OCI-LY7 (cell line): ENCODE measurements at regions not wholly inside any gene's neighbourhood (a gene's known extent, or its start where the extent isn't known, plus 50 kb on each side); places are given as distances from the start of the nearest gene placed in this dataset.

Experiments
- BruUV-seq: library from RNA; stranded (reverse); fragments of 400-500 nt; replicated peaks from 2 replicates; lab custom pipeline; 2021; lab: Mats Ljungman, UMichigan
- CTCF ChIA-PET: fragments of 300-600 bp; sonication (Branson Sonifier 250); formaldehyde crosslinking; loops from one replicate; lab custom pipeline; 2022; ENCODE audit warnings: antibody characterized with exemption; ENCODE audit not compliant: unreplicated experiment; lab: Charles Lee
- POLR2A ChIA-PET: fragments of 300-600 bp; sonication (Branson Sonifier 250); formaldehyde crosslinking; loops from one replicate; lab custom pipeline; 2022; ENCODE audit warnings: antibody characterized with exemption; lab: Charles Lee
- DNase-seq: peaks from one replicate; pipeline ENCODE4 v3.0.0-alpha.2; 2015; ENCODE audit warnings: low spot score
- H2AFZ ChIP-seq: fragments of 200-600 bp; sonication (generic), shearing (Covaris generic); 2 replicates; pipeline ENCODE4 v1.6.1; 2014; ENCODE audit warnings: mild to moderate bottlenecking, antibody characterized with exemption, low read length, moderate library complexity
- H3K27ac ChIP-seq: fragments of 200-600 bp; sonication (generic); 2 replicates; pipeline ENCODE4 v1.5.1; 2014; ENCODE audit warnings: mixed run types, low read depth, mild to moderate bottlenecking, moderate library complexity, low read length, inconsistent platforms; ENCODE audit not compliant: poor library complexity, severe bottlenecking
- H3K36me3 ChIP-seq: fragments of 200-600 bp; sonication (generic); 2 replicates; pipeline ENCODE4 v1.6.1; 2014; ENCODE audit warnings: mild to moderate bottlenecking, antibody characterized with exemption, low read length, moderate library complexity, mixed read lengths; ENCODE audit not compliant: insufficient read depth
- H3K4me1 ChIP-seq: fragments of 200-600 bp; sonication (generic); 2 replicates; pipeline ENCODE4 v1.5.1; 2014; ENCODE audit warnings: mild to moderate bottlenecking, low read length; ENCODE audit not compliant: insufficient read depth, poor library complexity, severe bottlenecking
- H3K4me2 ChIP-seq: fragments of 200-600 bp; sonication (generic); 2 replicates; pipeline ENCODE4 v1.6.1; 2014; ENCODE audit warnings: mild to moderate bottlenecking, low read length
- H3K4me3 ChIP-seq: fragments of 200-600 bp; sonication (generic); 2 replicates; pipeline ENCODE4 v1.5.1; 2014; ENCODE audit warnings: mild to moderate bottlenecking, low read depth, low read length; ENCODE audit not compliant: poor library complexity, severe bottlenecking
- H3K79me2 ChIP-seq: fragments of 200-600 bp; sonication (generic); 2 replicates; pipeline ENCODE4 v1.6.1; 2016; ENCODE audit warnings: low read depth, mild to moderate bottlenecking, low read length, moderate library complexity, mixed read lengths; ENCODE audit not compliant: insufficient read depth
- H3K9me2 ChIP-seq: fragments of 200-600 bp; sonication (generic); 2 replicates; pipeline ENCODE4 v1.6.1; 2016; ENCODE audit warnings: mild to moderate bottlenecking, low read length, mixed read lengths; ENCODE audit not compliant: insufficient read depth
- H3K9me3 ChIP-seq: fragments of 200-600 bp; sonication (generic); 2 replicates; pipeline ENCODE4 v1.6.1; 2014; ENCODE audit warnings: mild to moderate bottlenecking, mixed run types, low read length, mixed read lengths
- H4K20me1 ChIP-seq: fragments of 200-600 bp; sonication (generic); 2 replicates; pipeline ENCODE4 v1.6.1; 2014; ENCODE audit warnings: mild to moderate bottlenecking, antibody characterized with exemption, low read length, moderate library complexity, mixed read lengths; ENCODE audit not compliant: insufficient read depth
- EZH2phosphoT487 ChIP-seq: fragments of 200-600 bp; sonication (generic); IDR thresholded peaks from 2 replicates; pipeline ENCODE4 v1.6.1; 2018; ENCODE audit warnings: low read depth, borderline replicate concordance, mild to moderate bottlenecking, mixed run types, antibody characterized with exemption, low read length, moderate library complexity, mixed read lengths
- intact Hi-C: fragments of 100-400 bp; cut with micrococcal nuclease; formaldehyde crosslinking; loops from one replicate; pipeline ENCODE4 v1.10.0; 2022; ENCODE audit not compliant: unreplicated experiment
- TF ChIP-seq, protein P1 (sequence below): fragments of 200-600 bp; sonication (generic); conservative IDR thresholded peaks from 2 replicates; pipeline ENCODE4 v1.5.1; 2014; ENCODE audit warnings: mild to moderate bottlenecking, antibody characterized with exemption, low read length, moderate library complexity, mixed read lengths

GRCh38 chr11:64441127-64441526 is 82.2 kb downstream of the RPS6KA4 start:
- H4K20me1 ChIP-seq: no peaks in the 10 kb centered on the region
- H3K9me3 ChIP-seq: no peaks in the 10 kb centered on the region
- no peak for TF ChIP-seq EZH2phosphoT487
- TF ChIP-seq, protein P1, sequence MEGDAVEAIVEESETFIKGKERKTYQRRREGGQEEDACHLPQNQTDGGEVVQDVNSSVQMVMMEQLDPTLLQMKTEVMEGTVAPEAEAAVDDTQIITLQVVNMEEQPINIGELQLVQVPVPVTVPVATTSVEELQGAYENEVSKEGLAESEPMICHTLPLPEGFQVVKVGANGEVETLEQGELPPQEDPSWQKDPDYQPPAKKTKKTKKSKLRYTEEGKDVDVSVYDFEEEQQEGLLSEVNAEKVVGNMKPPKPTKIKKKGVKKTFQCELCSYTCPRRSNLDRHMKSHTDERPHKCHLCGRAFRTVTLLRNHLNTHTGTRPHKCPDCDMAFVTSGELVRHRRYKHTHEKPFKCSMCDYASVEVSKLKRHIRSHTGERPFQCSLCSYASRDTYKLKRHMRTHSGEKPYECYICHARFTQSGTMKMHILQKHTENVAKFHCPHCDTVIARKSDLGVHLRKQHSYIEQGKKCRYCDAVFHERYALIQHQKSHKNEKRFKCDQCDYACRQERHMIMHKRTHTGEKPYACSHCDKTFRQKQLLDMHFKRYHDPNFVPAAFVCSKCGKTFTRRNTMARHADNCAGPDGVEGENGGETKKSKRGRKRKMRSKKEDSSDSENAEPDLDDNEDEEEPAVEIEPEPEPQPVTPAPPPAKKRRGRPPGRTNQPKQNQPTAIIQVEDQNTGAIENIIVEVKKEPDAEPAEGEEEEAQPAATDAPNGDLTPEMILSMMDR: no peak
- H3K79me2 ChIP-seq: no peaks in the 10 kb centered on the region
- intact Hi-C loops: no loop called here
- peaks cover 6% of the 10 kb centered on the region for H3K4me1 ChIP-seq
- no peaks in the 10 kb centered on the region for H3K9me2 ChIP-seq
- no peak overlapping the region for H3K4me2 ChIP-seq
- POLR2A ChIA-PET: interaction anchor here (0.7 kb wide), 1 partner anchor 17 kb away, joined by 3 read pairs; no protein-coding TSS in a partner anchor
- CTCF ChIA-PET: no interaction called here
- no peak overlapping the region for H3K4me3 ChIP-seq
- H3K36me3 ChIP-seq: no peaks in the 10 kb centered on the region
- no peak overlapping the region for H3K27ac ChIP-seq
- no peak for DNase-seq
- no peak overlapping the region for H2AFZ ChIP-seq
- no TSS peak for BruUV-seq

- DNase-seq: no peak
- no peaks in the 10 kb centered on the region for H3K9me3 ChIP-seq
- TF ChIP-seq, protein P1: no peak
- no peak for TF ChIP-seq EZH2phosphoT487
- no TSS peak for BruUV-seq
- no peak overlapping the region for H3K4me3 ChIP-seq
- H3K4me1 ChIP-seq: peaks cover 13% of the 10 kb centered on the region
- H2AFZ ChIP-seq: no peak overlapping the region
- intact Hi-C loops: no loop called here
- H3K27ac ChIP-seq: no peak overlapping the region
- no peaks in the 10 kb centered on the region for H4K20me1 ChIP-seq
- H3K9me2 ChIP-seq: no peaks in the 10 kb centered on the region
- no peaks in the 10 kb centered on the region for H3K79me2 ChIP-seq
- POLR2A ChIA-PET: interaction anchor here (0.7 kb wide), 1 partner anchor 84 kb away, joined by 3 read pairs; no protein-coding TSS in a partner anchor
- no peaks in the 10 kb centered on the region for H3K36me3 ChIP-seq
- no peak overlapping the region for H3K4me2 ChIP-seq
- CTCF ChIA-PET: interaction anchor here (0.6 kb wide), 1 partner anchor 906 kb away, joined by 3 read pairs; no protein-coding TSS in a partner anchor
These were observed 84.0 kb downstream of the RPS6KA4 start for GRCh38 chr11:64443001-64443400.

DNA sequence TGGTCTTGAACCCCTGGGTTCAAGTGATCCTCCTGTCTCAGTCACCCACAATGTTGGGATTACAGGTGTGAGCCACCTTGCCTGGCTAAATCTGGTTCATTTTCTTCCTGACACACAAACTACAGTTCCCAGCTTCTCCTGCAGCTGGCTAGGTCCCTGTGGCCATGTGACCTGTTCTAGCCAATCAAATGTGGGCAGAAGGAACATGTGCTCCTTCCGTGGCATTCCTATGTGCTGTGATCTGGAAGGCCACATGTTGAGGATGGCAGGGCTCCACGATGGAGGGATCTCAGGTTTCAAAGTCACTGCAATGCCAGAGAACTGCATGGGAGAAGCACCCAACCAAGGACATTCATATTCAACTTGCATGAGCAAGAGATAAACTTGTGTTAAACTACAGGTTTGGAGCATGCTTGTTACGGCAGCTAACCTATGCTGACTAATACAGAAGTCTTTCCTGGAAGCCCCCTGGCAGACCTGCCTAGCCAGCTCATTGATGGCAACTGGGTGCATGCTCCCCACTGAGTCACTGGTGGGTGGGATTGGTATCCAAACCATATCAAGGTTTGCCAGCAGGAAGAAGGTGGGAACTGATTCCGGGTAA is 86.0 kb downstream of the RPS6KA4 start:
- no peaks in the 10 kb centered on the region for H3K79me2 ChIP-seq
- H3K4me2 ChIP-seq: no peak overlapping the region
- H2AFZ ChIP-seq: peak overlapping the region; percentile 24; the same call in 1 of the 2 replicates
- POLR2A ChIA-PET: no interaction called here
- DNase-seq: peak; percentile 53
- CTCF ChIA-PET: interaction anchor here (0.7 kb wide), 1 partner anchor 11 kb away, joined by 3 read pairs; no protein-coding TSS in a partner anchor
- intact Hi-C loops: no loop called here
- no peaks in the 10 kb centered on the region for H3K9me3 ChIP-seq
- no peak overlapping the region for H3K4me3 ChIP-seq
- TF ChIP-seq, protein P1: no peak
- TF ChIP-seq EZH2phosphoT487: no peak
- no peaks in the 10 kb centered on the region for H3K9me2 ChIP-seq
- BruUV-seq: no TSS peak
- H4K20me1 ChIP-seq: no peaks in the 10 kb centered on the region
- peaks cover 28% of the 10 kb centered on the region for H3K4me1 ChIP-seq
- H3K27ac ChIP-seq: no peak overlapping the region
- no peaks in the 10 kb centered on the region for H3K36me3 ChIP-seq
